H9 (cell line): ENCODE measurements at regions not wholly inside any gene's neighbourhood (a gene's known extent, or its start where the extent isn't known, plus 50 kb on each side); places are given as distances from the start of the nearest gene placed in this dataset.
A peak's percentile ranks its signal among the peaks of the same experiment; 100 is the strongest.

Experiments used
- DNase-seq: peaks from one replicate; pipeline ENCODE4 v3.0.0-alpha.2; 2017
- H2AFZ ChIP-seq: one replicate; pipeline ENCODE4 v1.6.1; 2013; ENCODE audit warnings: mild to moderate bottlenecking, low read length, control low read depth, moderate library complexity
- H2AK5ac ChIP-seq: 2 replicates; pipeline ENCODE4 v1.6.1; 2013; ENCODE audit warnings: low read length, control low read depth, mixed read lengths; ENCODE audit not compliant: insufficient read length
- H2BK120ac ChIP-seq: one replicate; pipeline ENCODE4 v1.6.1; 2013; ENCODE audit warnings: low read depth, mild to moderate bottlenecking, low read length, control low read depth, inconsistent platforms; ENCODE audit not compliant: poor library complexity, severe bottlenecking
- H2BK12ac ChIP-seq: 2 replicates; pipeline ENCODE4 v1.6.1; 2013; ENCODE audit warnings: low read length, control low read depth, mixed read lengths, low read depth; ENCODE audit not compliant: insufficient read length
- H2BK15ac ChIP-seq: 2 replicates; pipeline ENCODE4 v1.6.1; 2013; ENCODE audit warnings: low read depth, low read length, control low read depth
- H2BK20ac ChIP-seq: one replicate; pipeline ENCODE4 v1.6.1; 2013; ENCODE audit warnings: low read depth, mild to moderate bottlenecking, low read length, control low read depth, inconsistent platforms; ENCODE audit not compliant: poor library complexity, severe bottlenecking
- H2BK5ac ChIP-seq: 2 replicates; pipeline ENCODE4 v1.6.1; 2013; ENCODE audit warnings: low read length, control low read depth, mixed read lengths; ENCODE audit not compliant: insufficient read length
- H3K14ac ChIP-seq: 2 replicates; pipeline ENCODE4 v1.6.1; 2013; ENCODE audit warnings: low read length, control low read depth; ENCODE audit not compliant: insufficient read depth
- H3K18ac ChIP-seq: 2 replicates; pipeline ENCODE4 v1.6.1; 2013; ENCODE audit warnings: low read depth, mild to moderate bottlenecking, mixed read lengths, low read length, control low read depth; ENCODE audit not compliant: insufficient read length
- H3K23ac ChIP-seq: 2 replicates; pipeline ENCODE4 v1.6.1; 2013; ENCODE audit warnings: low read length, control low read depth, mixed read lengths, low read depth; ENCODE audit not compliant: insufficient read length
- H3K23me2 ChIP-seq: 2 replicates; pipeline ENCODE4 v1.6.1; 2013; ENCODE audit warnings: low read depth, mild to moderate bottlenecking, mixed read lengths, low read length, control low read depth; ENCODE audit not compliant: insufficient read length, poor library complexity, severe bottlenecking
- H3K27ac ChIP-seq: 2 replicates; pipeline ENCODE4 v1.5.1; 2013; ENCODE audit warnings: low read length, control low read depth, mixed read lengths, low read depth; ENCODE audit not compliant: insufficient read length
- H3K27me3 ChIP-seq: 2 replicates; pipeline ENCODE4 v1.6.1; 2013; ENCODE audit warnings: low read length, control low read depth, inconsistent platforms; ENCODE audit not compliant: insufficient read depth
- H3K4ac ChIP-seq: 2 replicates; pipeline ENCODE4 v1.6.1; 2013; ENCODE audit warnings: low read depth, mild to moderate bottlenecking, control low read depth, inconsistent platforms, low read length, moderate library complexity
- H3K4me1 ChIP-seq: 2 replicates; pipeline ENCODE4 v1.6.1; 2013; ENCODE audit warnings: low read length, control low read depth, inconsistent platforms; ENCODE audit not compliant: insufficient read depth
- H3K4me2 ChIP-seq: 2 replicates; pipeline ENCODE4 v1.6.1; 2013; ENCODE audit warnings: low read length, control low read depth, mixed read lengths; ENCODE audit not compliant: insufficient read length, insufficient read depth
- H3K56ac ChIP-seq: 2 replicates; pipeline ENCODE4 v1.6.1; 2013; ENCODE audit warnings: low read depth, mild to moderate bottlenecking, mixed read lengths, low read length, control low read depth; ENCODE audit not compliant: insufficient read length
- H3K79me1 ChIP-seq: 2 replicates; pipeline ENCODE4 v1.6.1; 2013; ENCODE audit warnings: low read depth, mild to moderate bottlenecking, moderate library complexity, low read length, control low read depth, inconsistent platforms; ENCODE audit not compliant: insufficient read depth, poor library complexity, severe bottlenecking
- H3K79me2 ChIP-seq: 2 replicates; pipeline ENCODE4 v1.6.1; 2013; ENCODE audit warnings: low read length, control low read depth, inconsistent platforms; ENCODE audit not compliant: insufficient read depth
- H3K9ac ChIP-seq: 2 replicates; pipeline ENCODE4 v1.6.1; 2013; ENCODE audit warnings: low read length, control low read depth, mixed read lengths; ENCODE audit not compliant: insufficient read length; ENCODE audit errors: extremely low read depth
- H3K9me3 ChIP-seq: one replicate; pipeline ENCODE4 v1.6.1; 2013; ENCODE audit warnings: low read depth, low read length, inconsistent platforms; ENCODE audit not compliant: control insufficient read depth
- H3T11ph ChIP-seq: one replicate; pipeline ENCODE4 v1.6.1; 2013; ENCODE audit warnings: mild to moderate bottlenecking, low read length, control low read depth, inconsistent platforms
- H4K20me1 ChIP-seq: one replicate; pipeline ENCODE4 v1.6.1; 2013; ENCODE audit not compliant: control insufficient read depth, insufficient read length, insufficient read depth
- H4K5ac ChIP-seq: 2 replicates; pipeline ENCODE4 v1.6.1; 2013; ENCODE audit warnings: low read depth, mild to moderate bottlenecking, mixed read lengths, low read length, control low read depth; ENCODE audit not compliant: insufficient read length
- H4K8ac ChIP-seq: replicated peaks from 2 replicates; pipeline ENCODE4 v1.6.1; 2013; ENCODE audit warnings: low read length, control low read depth, mixed read lengths, low read depth; ENCODE audit not compliant: insufficient read length
- H4K91ac ChIP-seq: 2 replicates; pipeline ENCODE4 v1.6.1; 2013; ENCODE audit warnings: low read depth, mild to moderate bottlenecking, moderate library complexity, mixed read lengths, low read length, control low read depth; ENCODE audit not compliant: insufficient read length
- H3K27ac Mint-ChIP-seq, 3 experiments: 2 replicates in 2 of 3; 3 replicates in 1 of 3; pipeline ENCODE4 v1.8.0; 2020 to 2021; ENCODE audit warnings: mixed read lengths in 3 of 3, mild to moderate bottlenecking in 1 of 3, moderate library complexity in 1 of 3
- H3K27me3 Mint-ChIP-seq: 2 replicates; pipeline ENCODE4 v1.8.0; 2021; ENCODE audit warnings: low read depth, mild to moderate bottlenecking, moderate library complexity, mixed read lengths
- H3K36me3 Mint-ChIP-seq, 3 experiments: 2 replicates in 2 of 3; 3 replicates in 1 of 3; pipeline ENCODE4 v1.8.0; 2020 to 2021; ENCODE audit warnings: low read depth in 3 of 3, mixed read lengths in 3 of 3; ENCODE audit not compliant: insufficient read depth in 1 of 3
- H3K4me1 Mint-ChIP-seq, 2 experiments: 2 replicates each; pipeline ENCODE4 v1.8.0; 2020; ENCODE audit warnings: mixed read lengths in 2 of 2
- H3K4me3 Mint-ChIP-seq, 2 experiments: 2 replicates in 1 of 2; 3 replicates in 1 of 2; pipeline ENCODE4 v1.8.0; 2020 to 2021; ENCODE audit warnings: mild to moderate bottlenecking in 2 of 2, mixed read lengths in 2 of 2, moderate library complexity in 1 of 2
- H3K9me3 Mint-ChIP-seq, 2 experiments: 2 replicates in 1 of 2; 3 replicates in 1 of 2; pipeline ENCODE4 v1.8.0; 2020; ENCODE audit warnings: mild to moderate bottlenecking in 2 of 2, mixed read lengths in 2 of 2, moderate library complexity in 1 of 2
- WGBS: extraction: QIAGEN DNeasy Blood & Tissue Kit; methylation state at CpG from one replicate; pipeline ENCODE4 v1.1.7; 2013; ENCODE audit warnings: missing lambda C conversion rate, low lambda C conversion rate, mixed read lengths; ENCODE audit not compliant: insufficient read length; ENCODE audit errors: extremely low coverage; 5-methylcytosine and 5-hydroxymethylcytosine counted together
- TF ChIP-seq, protein P1 (sequence below): fragments of 200-600 bp; sonication (generic); conservative IDR thresholded peaks from 3 replicates; pipeline ENCODE4 v1.8.0; 2021; ENCODE audit warnings: antibody characterized with exemption, mild to moderate bottlenecking

DNA sequence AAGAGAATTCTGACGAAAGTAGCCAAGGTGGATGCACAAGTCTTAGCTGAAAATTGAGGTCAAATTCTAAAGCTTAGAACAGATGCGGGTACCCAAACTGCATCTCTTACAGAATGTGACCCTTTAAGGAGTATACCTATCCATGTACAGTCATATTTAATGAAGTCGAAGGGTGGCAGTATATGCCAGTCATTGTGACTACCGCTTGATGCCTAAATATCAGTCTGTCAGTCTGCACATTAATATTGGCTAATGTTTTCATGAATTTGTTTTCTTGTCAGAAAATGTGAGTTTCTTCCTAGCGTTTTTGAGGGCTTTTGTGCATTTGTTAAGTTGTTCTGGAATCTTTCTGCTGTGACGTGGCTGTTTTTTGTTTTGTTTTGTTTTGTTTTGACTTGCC, 264.5 kb upstream of the ELAVL2 start:
- Histone ChIP-seq H2BK5ac (no peak overlapping the region), H3K9me3 (no peaks in the 10 kb centered on the region), H3K27ac (no peak overlapping the region), H3K14ac (no peak overlapping the region), H3K9ac (no peak overlapping the region), H3T11ph (no peak overlapping the region), H3K4ac (no peak overlapping the region), H3K4me2 (no peak overlapping the region), H3K4me1 (no peaks in the 10 kb centered on the region), H3K79me1 (no peaks in the 10 kb centered on the region), H2AFZ (no peak overlapping the region), H4K91ac (no peak overlapping the region), H2AK5ac (no peak overlapping the region), H2BK15ac (no peak overlapping the region), H4K8ac (no peak overlapping the region), H3K23ac (no peak overlapping the region), H3K23me2 (no peaks in the 10 kb centered on the region), H2BK120ac (no peak overlapping the region), H3K79me2 (no peaks in the 10 kb centered on the region), H4K20me1 (no peaks in the 10 kb centered on the region), H2BK12ac (no peak overlapping the region), H2BK20ac (no peak overlapping the region), H4K5ac (no peak overlapping the region), H3K27me3 (no peaks in the 10 kb centered on the region), H3K56ac (no peak overlapping the region), H3K18ac (no peak overlapping the region)
- no peaks in the 10 kb centered on the region for H3K4me1 Mint-ChIP-seq
- H3K4me3 Mint-ChIP-seq = no peak overlapping the region
- TF ChIP-seq, protein P1, sequence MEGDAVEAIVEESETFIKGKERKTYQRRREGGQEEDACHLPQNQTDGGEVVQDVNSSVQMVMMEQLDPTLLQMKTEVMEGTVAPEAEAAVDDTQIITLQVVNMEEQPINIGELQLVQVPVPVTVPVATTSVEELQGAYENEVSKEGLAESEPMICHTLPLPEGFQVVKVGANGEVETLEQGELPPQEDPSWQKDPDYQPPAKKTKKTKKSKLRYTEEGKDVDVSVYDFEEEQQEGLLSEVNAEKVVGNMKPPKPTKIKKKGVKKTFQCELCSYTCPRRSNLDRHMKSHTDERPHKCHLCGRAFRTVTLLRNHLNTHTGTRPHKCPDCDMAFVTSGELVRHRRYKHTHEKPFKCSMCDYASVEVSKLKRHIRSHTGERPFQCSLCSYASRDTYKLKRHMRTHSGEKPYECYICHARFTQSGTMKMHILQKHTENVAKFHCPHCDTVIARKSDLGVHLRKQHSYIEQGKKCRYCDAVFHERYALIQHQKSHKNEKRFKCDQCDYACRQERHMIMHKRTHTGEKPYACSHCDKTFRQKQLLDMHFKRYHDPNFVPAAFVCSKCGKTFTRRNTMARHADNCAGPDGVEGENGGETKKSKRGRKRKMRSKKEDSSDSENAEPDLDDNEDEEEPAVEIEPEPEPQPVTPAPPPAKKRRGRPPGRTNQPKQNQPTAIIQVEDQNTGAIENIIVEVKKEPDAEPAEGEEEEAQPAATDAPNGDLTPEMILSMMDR = peak; percentile 43; the same call in 2 of the 3 replicates
- H3K36me3 Mint-ChIP-seq = peaks cover 1 to 13% (median 5%) of the 10 kb centered on the region in 3 experiments; a peak in 5 of 7 replicates
- no peak for DNase-seq
- H3K27ac Mint-ChIP-seq = no peak overlapping the region
- no peaks in the 10 kb centered on the region for H3K27me3 Mint-ChIP-seq
- no CpG with 5 or more reads among the region's 6 CpGs for WGBS
- H3K9me3 Mint-ChIP-seq = peaks cover 9 to 13% of the 10 kb centered on the region in 2 experiments
